Neural progenitor cell (in vitro differentiated cells): ENCODE measurements at regions not wholly inside any gene's neighbourhood (a gene's known extent, or its start where the extent isn't known, plus 50 kb on each side); places are given as distances from the start of the nearest gene placed in this dataset.

Source experiments
- EZH2 ChIP-seq: fragments of 200-600 bp; sonication (generic); IDR thresholded peaks from 2 replicates; pipeline ENCODE4 v1.6.1; 2017; ENCODE audit warnings: antibody characterized with exemption, mild to moderate bottlenecking, moderate library complexity
- EZH2phosphoT487 ChIP-seq: fragments of 200-600 bp; sonication (generic); IDR thresholded peaks from 2 replicates; pipeline ENCODE4 v1.6.1; 2017; ENCODE audit warnings: antibody characterized with exemption
- TF ChIP-seq, protein P1 (sequence below): fragments of 200-600 bp; sonication (generic); IDR thresholded peaks from 2 replicates; pipeline ENCODE4 v1.5.1; 2017; ENCODE audit warnings: antibody characterized with exemption, mild to moderate bottlenecking

DNA sequence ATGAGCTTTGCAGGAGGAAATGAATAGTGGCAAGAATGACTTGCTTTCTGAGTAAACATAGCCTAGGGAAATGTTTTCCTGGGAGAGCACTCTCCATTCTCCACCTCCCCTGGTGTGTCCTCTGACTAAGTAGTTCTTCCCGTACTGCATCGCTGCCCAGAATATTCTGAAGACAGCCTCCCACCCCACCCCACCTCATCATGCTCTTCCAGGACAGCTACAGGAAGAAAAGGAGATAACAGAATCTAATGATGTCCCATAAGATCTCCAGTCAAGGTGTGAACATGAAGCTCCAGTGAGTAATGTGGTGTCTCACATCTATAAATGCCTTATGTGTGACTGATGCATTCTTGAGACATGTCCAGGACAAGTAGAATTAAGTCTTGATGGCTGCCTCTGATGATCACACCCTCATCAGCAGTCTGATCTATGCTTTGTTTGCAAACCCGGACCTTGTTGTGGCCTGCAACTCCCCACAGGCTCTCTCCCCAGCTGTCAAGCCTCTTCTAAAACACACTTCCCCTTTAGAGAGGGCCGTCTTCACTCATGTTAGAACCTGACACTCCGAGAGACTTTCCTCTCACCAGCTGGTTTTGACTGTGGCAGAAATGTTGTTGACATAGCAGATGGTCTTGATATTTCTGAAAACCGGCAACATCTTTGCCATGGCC is 183.0 kb downstream of the CYYR1 start:
- TF ChIP-seq, protein P1, sequence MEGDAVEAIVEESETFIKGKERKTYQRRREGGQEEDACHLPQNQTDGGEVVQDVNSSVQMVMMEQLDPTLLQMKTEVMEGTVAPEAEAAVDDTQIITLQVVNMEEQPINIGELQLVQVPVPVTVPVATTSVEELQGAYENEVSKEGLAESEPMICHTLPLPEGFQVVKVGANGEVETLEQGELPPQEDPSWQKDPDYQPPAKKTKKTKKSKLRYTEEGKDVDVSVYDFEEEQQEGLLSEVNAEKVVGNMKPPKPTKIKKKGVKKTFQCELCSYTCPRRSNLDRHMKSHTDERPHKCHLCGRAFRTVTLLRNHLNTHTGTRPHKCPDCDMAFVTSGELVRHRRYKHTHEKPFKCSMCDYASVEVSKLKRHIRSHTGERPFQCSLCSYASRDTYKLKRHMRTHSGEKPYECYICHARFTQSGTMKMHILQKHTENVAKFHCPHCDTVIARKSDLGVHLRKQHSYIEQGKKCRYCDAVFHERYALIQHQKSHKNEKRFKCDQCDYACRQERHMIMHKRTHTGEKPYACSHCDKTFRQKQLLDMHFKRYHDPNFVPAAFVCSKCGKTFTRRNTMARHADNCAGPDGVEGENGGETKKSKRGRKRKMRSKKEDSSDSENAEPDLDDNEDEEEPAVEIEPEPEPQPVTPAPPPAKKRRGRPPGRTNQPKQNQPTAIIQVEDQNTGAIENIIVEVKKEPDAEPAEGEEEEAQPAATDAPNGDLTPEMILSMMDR, result no peak
- TF ChIP-seq EZH2 (no peak), EZH2phosphoT487 (no peak)
